GM12892 (cell line): ENCODE measurements at regions not wholly inside any gene's neighbourhood (a gene's known extent, or its start where the extent isn't known, plus 50 kb on each side); places are given as distances from the start of the nearest gene placed in this dataset.

ENCODE experiments used
- POLR2A ChIP-seq: IDR thresholded peaks from 2 replicates; pipeline ENCODE4 v1.6.1; 2011; ENCODE audit warnings: low read depth, low read length, control low read depth
- POLR2AphosphoS5 ChIP-seq: IDR thresholded peaks from 2 replicates; pipeline ENCODE4 v1.6.1; 2011; ENCODE audit warnings: low read depth, low read length, control low read depth
- TAF1 ChIP-seq: IDR thresholded peaks from 2 replicates; pipeline ENCODE4 v1.6.1; 2011; ENCODE audit warnings: low read depth, mild to moderate bottlenecking, control low read depth, low read length, borderline replicate concordance

GRCh38 chr2:41954304-41955291 is 93.2 kb upstream of the PKDCC start:
- TF ChIP-seq TAF1 (no peak), POLR2A (no peak), POLR2AphosphoS5 (no peak)
